NCI-H1105 (cell line): ENCODE measurements at regions not wholly inside any gene's neighbourhood (a gene's known extent, or its start where the extent isn't known, plus 50 kb on each side); places are given as distances from the start of the nearest gene placed in this dataset.
"Not testable (repeated sequence)": the region's sequence is repeated elsewhere in the genome, so short reads cannot be mapped to it uniquely, and the experiment has no call there.

Experiments used
- DNase-seq: peaks from one replicate; lab custom pipeline; 2025; lab: John Stamatoyannopoulos, UW

DNA sequence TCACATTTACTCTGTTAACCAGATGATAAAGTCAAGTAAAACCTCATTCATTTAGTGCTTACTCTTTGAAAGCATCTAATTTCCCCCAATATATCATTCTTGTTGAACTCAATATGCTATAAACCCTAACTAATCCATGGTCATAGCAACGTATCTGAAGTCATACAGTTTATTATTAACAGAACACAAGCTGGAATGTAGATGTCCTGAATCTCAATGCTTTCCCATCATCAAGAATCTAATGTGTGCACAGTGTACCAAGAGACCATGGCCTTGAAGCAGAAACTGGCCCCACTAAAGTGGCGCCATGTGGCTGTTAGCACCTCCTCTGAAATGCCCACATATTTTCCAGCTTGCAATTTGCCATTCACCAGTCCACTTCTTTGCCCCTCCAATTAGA, 245.8 kb downstream of the SOX9 start:
- DNase-seq, result no peak

- no peak for DNase-seq
Measured at GRCh38 chr17:72368191-72368590, 247.4 kb downstream of the SOX9 start.

GRCh38 chr17:72369366-72369765, 248.5 kb downstream of the SOX9 start:
- no peak for DNase-seq

DNA sequence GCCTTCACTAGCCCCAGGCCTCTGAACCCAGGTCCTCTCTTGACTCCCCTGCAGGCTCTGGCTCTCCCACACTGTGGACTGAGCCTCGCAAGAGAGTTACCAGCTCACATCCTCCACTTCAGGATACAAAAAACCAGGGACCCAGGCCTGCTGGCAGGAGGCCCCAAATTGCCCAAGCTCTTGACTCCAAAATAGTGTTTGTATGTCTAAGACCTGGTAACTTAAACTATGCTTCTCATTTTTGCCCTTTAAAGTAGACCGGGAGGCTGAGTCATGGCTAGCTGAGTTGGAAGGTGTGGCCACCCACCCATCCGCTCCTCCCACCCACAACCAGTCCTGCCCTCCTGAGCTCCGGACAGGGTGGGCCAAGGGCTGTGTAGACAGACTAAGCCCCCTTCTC, 250.0 kb downstream of the SOX9 start:
- DNase-seq, result no peak

DNA sequence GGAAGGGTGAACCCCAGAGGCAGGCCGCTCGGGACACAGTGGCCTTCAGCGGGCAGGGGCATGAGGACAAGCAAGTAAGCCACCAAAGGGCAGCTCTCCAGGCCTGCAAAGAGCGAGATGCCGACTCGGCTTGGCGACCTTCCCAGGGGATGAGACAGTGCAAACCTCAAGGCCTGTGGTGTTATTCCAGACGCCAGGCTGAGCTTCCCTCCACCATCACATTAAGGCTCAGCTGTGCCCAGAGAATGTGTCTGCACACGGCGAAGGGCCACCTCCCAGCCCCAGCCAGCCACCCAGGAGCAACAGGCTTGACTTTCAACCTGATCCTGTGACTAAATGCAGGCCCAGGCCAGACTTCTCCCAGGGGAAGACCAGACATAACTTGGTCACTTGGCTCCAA, 251.4 kb downstream of the SOX9 start:
- no peak for DNase-seq

DNA sequence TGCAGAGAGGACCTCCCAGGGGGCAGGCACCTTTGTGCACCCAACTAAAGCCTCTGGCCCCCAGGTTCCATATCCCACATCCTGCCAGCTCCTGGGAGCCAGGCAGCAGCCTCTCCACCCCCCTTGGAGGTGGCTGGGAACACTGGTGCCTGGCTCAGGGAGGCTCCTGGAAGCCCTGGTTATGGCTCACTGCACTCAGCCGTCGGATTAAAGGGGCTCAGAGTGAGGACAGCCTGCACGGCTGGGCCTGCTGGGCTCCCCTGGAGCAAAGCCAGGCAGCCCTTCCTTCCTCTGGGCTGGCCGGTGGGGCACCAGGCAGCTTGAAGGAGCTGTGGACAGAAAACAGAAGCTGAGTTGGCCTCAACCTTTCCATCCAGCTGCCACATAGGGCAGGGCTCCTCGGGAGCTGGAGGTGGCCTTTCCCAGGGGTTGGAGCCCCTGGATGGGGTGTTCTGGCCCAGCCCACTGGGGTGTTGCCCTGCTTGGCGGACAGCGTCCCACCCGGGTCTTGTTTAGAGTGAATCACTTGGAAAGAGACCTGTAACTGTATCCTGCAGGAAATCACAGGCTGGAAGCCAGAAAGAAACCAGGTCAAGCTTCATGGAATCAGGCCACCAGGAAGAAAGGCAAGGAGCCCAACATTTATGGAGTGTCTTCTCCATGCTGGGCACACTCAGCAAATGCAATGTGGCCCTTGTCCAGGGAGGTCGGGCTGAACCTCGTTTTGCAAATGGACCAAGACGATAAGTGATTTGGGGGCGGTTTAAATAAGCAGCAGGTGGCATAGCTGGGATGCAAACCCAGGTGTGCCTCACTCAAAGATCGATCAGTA, 253.3 kb downstream of the SOX9 start:
- no peak for DNase-seq

- DNase-seq, result no peak
Measured at GRCh38 chr17:72376526-72377345, 255.9 kb downstream of the SOX9 start.

GRCh38 chr17:72378414-72379390, 257.9 kb downstream of the SOX9 start:
- DNase-seq, result no peak

GRCh38 chr17:72379516-72379915, 258.7 kb downstream of the SOX9 start:
- no peak for DNase-seq

GRCh38 chr17:72380120-72380519, 259.3 kb downstream of the SOX9 start:
- DNase-seq, result no peak

- no peak for DNase-seq
Measured at GRCh38 chr17:72380737-72381136, 259.9 kb downstream of the SOX9 start.

GRCh38 chr17:72381597-72382397, 261.0 kb downstream of the SOX9 start:
- DNase-seq, result peak; percentile 48

DNA sequence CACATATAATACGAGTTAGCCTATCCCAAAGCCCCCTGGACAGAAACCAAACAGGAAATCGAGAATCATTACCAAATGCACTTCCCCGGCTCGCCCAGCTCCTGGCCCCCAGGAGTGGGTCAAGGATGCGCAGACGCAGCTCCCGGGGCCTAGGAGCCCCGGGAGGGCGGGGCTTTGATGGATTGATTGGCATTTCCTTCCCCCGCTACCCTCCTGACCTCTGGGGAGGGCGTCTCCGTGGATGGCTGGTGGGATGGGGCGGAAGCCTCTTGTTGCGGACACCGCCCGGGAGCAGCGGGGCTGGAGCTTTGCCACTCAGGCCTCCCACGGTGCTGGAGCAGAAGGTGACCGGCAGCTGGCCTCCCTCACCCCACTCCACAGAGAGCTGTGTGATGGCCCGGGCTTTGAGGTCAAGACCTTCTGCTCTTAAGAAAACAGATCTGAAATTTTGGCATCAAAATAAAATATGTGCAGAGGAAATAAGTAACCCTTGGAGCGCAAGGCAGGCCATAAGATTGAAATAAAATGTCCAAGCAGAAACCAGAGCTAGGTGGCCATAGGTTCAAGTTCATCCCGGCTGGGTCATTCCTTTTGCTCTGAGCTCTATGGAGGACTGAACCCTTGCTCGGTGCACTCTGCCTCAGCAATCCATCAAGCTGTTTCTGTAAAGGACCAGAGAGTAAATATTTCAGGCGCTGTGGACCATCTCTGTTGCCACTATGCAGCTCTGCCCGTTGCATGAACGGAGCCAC, 262.3 kb downstream of the SOX9 start:
- DNase-seq, result no peak

GRCh38 chr17:72385475-72385874, 264.7 kb downstream of the SOX9 start:
- no peak for DNase-seq

GRCh38 chr17:72386173-72386572, 265.4 kb downstream of the SOX9 start:
- not testable (repeated sequence) for DNase-seq

GRCh38 chr17:72386619-72387237, 265.9 kb downstream of the SOX9 start:
- peak; percentile 70 for DNase-seq

DNA sequence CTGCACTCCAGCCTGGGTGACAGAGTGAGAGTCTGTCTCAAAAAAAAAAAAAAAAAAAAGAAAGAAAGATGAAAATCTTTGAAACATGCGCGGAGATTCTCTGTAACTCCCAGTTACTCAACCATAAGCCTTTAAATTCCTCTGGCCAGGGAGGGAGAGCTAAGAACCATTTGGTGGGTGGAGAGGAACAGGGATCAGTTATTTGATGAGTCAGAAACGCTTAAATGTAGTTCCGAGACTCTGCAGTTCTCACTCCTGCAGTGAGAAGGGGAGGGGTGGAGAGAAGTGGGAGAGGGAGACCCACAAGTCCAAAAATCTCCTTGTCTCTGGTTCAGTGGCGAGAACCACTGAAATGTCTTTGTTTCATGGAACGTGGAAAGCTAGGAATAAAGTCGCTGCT, 266.7 kb downstream of the SOX9 start:
- DNase-seq, result no peak

DNA sequence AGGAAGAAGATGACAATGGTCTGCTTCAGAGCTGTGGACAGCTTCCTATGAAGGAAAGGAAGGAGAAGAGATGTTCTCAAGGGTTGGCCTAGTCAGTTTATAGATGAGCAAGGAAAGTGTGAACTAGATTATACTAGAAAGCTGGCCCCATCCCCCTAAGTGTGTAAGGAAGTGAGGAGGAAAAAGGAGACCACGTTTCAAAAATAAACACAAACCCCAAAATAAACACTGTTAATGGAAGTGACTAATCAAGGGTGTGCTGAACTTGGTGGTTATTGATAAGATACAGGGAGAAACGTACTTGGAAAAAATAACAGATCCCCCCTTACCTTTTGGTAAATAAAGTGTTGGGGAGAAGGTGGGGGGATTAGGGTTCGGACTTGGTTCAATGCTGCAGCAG, 267.1 kb downstream of the SOX9 start:
- DNase-seq, result no peak

DNA sequence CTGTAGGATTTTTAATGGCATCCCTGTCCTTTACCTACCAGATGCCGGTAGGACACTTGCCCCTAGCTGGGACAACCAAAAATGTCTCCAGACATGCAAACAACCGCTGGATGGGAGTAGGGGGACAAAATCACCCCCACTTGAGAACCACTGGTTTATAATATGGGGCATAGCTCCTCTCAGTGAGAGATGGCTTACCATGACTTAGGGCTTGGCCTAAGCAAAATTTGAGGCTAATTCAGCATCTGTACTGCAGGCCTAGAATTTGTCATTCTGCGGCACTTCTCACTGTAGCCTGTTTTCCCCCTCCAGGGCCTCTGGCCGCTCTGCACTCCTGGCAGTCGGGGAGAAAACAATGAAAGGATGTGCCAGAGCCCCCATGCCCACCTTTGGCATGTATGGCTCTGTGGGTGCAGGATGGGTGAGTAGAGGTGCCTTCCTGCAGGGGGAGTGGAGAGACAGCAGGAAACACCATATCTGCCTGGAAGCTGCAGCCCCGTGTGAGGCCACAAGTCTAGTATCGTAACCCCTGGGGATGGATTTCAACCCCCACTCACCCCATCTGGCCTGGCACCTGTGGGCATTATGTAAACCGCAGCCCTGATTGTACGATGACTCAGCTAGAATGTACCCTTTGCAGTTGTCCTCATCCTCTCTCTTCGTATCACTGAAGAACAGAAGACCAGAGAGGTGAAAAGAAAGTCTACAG, 268.1 kb downstream of the SOX9 start:
- no peak for DNase-seq
